Stomach smooth muscle (tissue), 2 donors: ENCODE measurements at regions not wholly inside any gene's neighbourhood (a gene's known extent, or its start where the extent isn't known, plus 50 kb on each side); places are given as distances from the start of the nearest gene placed in this dataset.

Experiments used
- H3K27ac ChIP-seq: one replicate; pipeline ENCODE4 v1.7.0; 2013; ENCODE audit warnings: mild to moderate bottlenecking, low read length, inconsistent platforms
- H3K27me3 ChIP-seq, 2 donors: one replicate each; pipeline ENCODE4 v1.7.0; 2013; ENCODE audit warnings: low read length in 2 of 2; ENCODE audit not compliant: insufficient read depth in 2 of 2, control insufficient read depth in 1 of 2
- H3K36me3 ChIP-seq, 2 donors: one replicate each; pipeline ENCODE4 v1.7.0; 2013; ENCODE audit warnings: low read length in 2 of 2; ENCODE audit not compliant: control insufficient read depth in 2 of 2, insufficient read depth in 2 of 2
- H3K4me1 ChIP-seq: one replicate; pipeline ENCODE4 v1.7.0; 2013; ENCODE audit warnings: low read length; ENCODE audit not compliant: control insufficient read depth, insufficient read depth
- H3K4me3 ChIP-seq, 2 donors: one replicate each; pipeline ENCODE4 v1.7.0; 2013; ENCODE audit warnings: low read length in 2 of 2
- H3K9ac ChIP-seq, 2 donors: one replicate each; pipeline ENCODE4 v1.7.0; 2013; ENCODE audit warnings: low read length in 2 of 2, mild to moderate bottlenecking in 1 of 2
- H3K9me3 ChIP-seq, 2 donors: one replicate each; pipeline ENCODE4 v1.7.0; 2013; ENCODE audit warnings: low read length in 2 of 2; ENCODE audit not compliant: control insufficient read depth in 2 of 2
- donor health status: healthy.
- donor health status: Pancreatic carcinoma.

- H3K27ac ChIP-seq, result no peak overlapping the region
- H3K4me1 ChIP-seq, result no peaks in the 10 kb centered on the region
- no peak overlapping the region for H3K9ac ChIP-seq
- H3K27me3 ChIP-seq, result no peaks in the 10 kb centered on the region
- no peaks in the 10 kb centered on the region for H3K36me3 ChIP-seq
- no peak overlapping the region for H3K4me3 ChIP-seq
- H3K9me3 ChIP-seq, result no peaks in the 10 kb centered on the region
Observed at GRCh38 chr1:81231729-81232038, 569.0 kb upstream of the ADGRL2 start.

- Histone ChIP-seq H3K27ac (no peak overlapping the region), H3K4me1 (no peaks in the 10 kb centered on the region), H3K9me3 (no peaks in the 10 kb centered on the region), H3K4me3 (no peak overlapping the region), H3K27me3 (no peaks in the 10 kb centered on the region), H3K9ac (no peak overlapping the region), H3K36me3 (no peaks in the 10 kb centered on the region)
Observed at GRCh38 chr1:81230983-81231728, 569.6 kb upstream of the ADGRL2 start.

GRCh38 chr1:81228926-81229325 is 571.8 kb upstream of the ADGRL2 start:
- Histone ChIP-seq H3K27me3 (no peaks in the 10 kb centered on the region), H3K36me3 (no peaks in the 10 kb centered on the region), H3K27ac (no peak overlapping the region), H3K4me3 (no peak overlapping the region), H3K9me3 (no peaks in the 10 kb centered on the region), H3K4me1 (no peaks in the 10 kb centered on the region), H3K9ac (no peak overlapping the region)

- H3K27ac ChIP-seq, result no peak overlapping the region
- H3K9me3 ChIP-seq, result no peaks in the 10 kb centered on the region
- no peak overlapping the region for H3K9ac ChIP-seq
- H3K27me3 ChIP-seq, result no peaks in the 10 kb centered on the region
- H3K36me3 ChIP-seq, result no peaks in the 10 kb centered on the region
- H3K4me1 ChIP-seq, result no peaks in the 10 kb centered on the region
- H3K4me3 ChIP-seq, result no peak overlapping the region
Observed at GRCh38 chr1:81226603-81226928, 574.2 kb upstream of the ADGRL2 start.

- Histone ChIP-seq H3K27me3 (no peaks in the 10 kb centered on the region), H3K9ac (no peak overlapping the region), H3K9me3 (no peaks in the 10 kb centered on the region), H3K4me3 (no peak overlapping the region), H3K36me3 (no peaks in the 10 kb centered on the region), H3K27ac (no peak overlapping the region), H3K4me1 (no peaks in the 10 kb centered on the region)
Observed at GRCh38 chr1:81225789-81226602, 574.7 kb upstream of the ADGRL2 start.

GRCh38 chr1:81224222-81224621 is 576.5 kb upstream of the ADGRL2 start:
- no peak overlapping the region for H3K9ac ChIP-seq
- H3K4me1 ChIP-seq, result no peaks in the 10 kb centered on the region
- H3K27ac ChIP-seq, result no peak overlapping the region
- no peaks in the 10 kb centered on the region for H3K36me3 ChIP-seq
- H3K9me3 ChIP-seq, result no peaks in the 10 kb centered on the region
- H3K27me3 ChIP-seq, result no peaks in the 10 kb centered on the region
- no peak overlapping the region for H3K4me3 ChIP-seq

- no peak overlapping the region for H3K27ac ChIP-seq
- H3K9ac ChIP-seq, result no peak overlapping the region
- no peak overlapping the region for H3K4me3 ChIP-seq
- H3K4me1 ChIP-seq, result no peaks in the 10 kb centered on the region
- H3K36me3 ChIP-seq, result no peaks in the 10 kb centered on the region
- H3K27me3 ChIP-seq, result no peaks in the 10 kb centered on the region
- no peaks in the 10 kb centered on the region for H3K9me3 ChIP-seq
Observed at GRCh38 chr1:81221564-81221963, 579.2 kb upstream of the ADGRL2 start.

GRCh38 chr1:81220614-81221071 is 580.1 kb upstream of the ADGRL2 start:
- Histone ChIP-seq H3K4me3 (no peak overlapping the region), H3K27me3 (no peaks in the 10 kb centered on the region), H3K27ac (no peak overlapping the region), H3K4me1 (no peaks in the 10 kb centered on the region), H3K36me3 (no peaks in the 10 kb centered on the region), H3K9me3 (no peaks in the 10 kb centered on the region), H3K9ac (no peak overlapping the region)

GRCh38 chr1:81217058-81217457 is 583.7 kb upstream of the ADGRL2 start:
- H3K9ac ChIP-seq, result no peak overlapping the region
- no peak overlapping the region for H3K27ac ChIP-seq
- H3K36me3 ChIP-seq, result no peaks in the 10 kb centered on the region
- no peaks in the 10 kb centered on the region for H3K9me3 ChIP-seq
- no peaks in the 10 kb centered on the region for H3K4me1 ChIP-seq
- H3K4me3 ChIP-seq, result no peak overlapping the region
- H3K27me3 ChIP-seq, result no peaks in the 10 kb centered on the region

GRCh38 chr1:81213279-81213678 is 587.5 kb upstream of the ADGRL2 start:
- H3K36me3 ChIP-seq, result no peaks in the 10 kb centered on the region
- H3K9me3 ChIP-seq, result no peaks in the 10 kb centered on the region
- H3K4me3 ChIP-seq, result no peak overlapping the region
- no peak overlapping the region for H3K9ac ChIP-seq
- no peak overlapping the region for H3K27ac ChIP-seq
- no peaks in the 10 kb centered on the region for H3K27me3 ChIP-seq
- H3K4me1 ChIP-seq, result no peaks in the 10 kb centered on the region

GRCh38 chr1:81209461-81209860 is 591.3 kb upstream of the ADGRL2 start:
- Histone ChIP-seq H3K27me3 (no peaks in the 10 kb centered on the region), H3K4me3 (no peak overlapping the region), H3K9me3 (no peaks in the 10 kb centered on the region), H3K9ac (no peak overlapping the region), H3K4me1 (no peaks in the 10 kb centered on the region), H3K27ac (no peak overlapping the region), H3K36me3 (no peaks in the 10 kb centered on the region)
